ENCODE measurements at regions not wholly inside any gene's neighbourhood (a gene's known extent, or its start where the extent isn't known, plus 50 kb on each side); places are given as distances from the start of the nearest gene placed in this dataset.

DNA sequence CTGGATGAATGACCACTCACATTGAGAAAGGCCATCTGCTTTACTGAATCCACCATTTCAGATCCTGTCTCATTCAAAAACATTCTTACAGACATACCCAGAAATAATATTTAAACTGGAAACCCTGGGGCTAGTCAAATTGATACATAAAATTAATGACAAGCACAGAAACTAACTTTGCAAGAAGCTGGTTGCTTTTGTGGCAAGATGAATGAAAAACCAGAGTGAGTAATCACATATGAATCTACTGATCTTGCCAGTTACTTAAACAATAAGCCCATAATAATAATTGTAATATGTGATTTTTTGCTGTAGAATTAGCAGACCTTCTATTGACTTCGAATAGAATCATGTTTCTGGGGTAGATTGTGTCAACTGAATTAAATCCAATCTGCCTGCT, 235.1 kb downstream of the PPARGC1A start (continued):
- TF ChIP-seq, protein P1, sequence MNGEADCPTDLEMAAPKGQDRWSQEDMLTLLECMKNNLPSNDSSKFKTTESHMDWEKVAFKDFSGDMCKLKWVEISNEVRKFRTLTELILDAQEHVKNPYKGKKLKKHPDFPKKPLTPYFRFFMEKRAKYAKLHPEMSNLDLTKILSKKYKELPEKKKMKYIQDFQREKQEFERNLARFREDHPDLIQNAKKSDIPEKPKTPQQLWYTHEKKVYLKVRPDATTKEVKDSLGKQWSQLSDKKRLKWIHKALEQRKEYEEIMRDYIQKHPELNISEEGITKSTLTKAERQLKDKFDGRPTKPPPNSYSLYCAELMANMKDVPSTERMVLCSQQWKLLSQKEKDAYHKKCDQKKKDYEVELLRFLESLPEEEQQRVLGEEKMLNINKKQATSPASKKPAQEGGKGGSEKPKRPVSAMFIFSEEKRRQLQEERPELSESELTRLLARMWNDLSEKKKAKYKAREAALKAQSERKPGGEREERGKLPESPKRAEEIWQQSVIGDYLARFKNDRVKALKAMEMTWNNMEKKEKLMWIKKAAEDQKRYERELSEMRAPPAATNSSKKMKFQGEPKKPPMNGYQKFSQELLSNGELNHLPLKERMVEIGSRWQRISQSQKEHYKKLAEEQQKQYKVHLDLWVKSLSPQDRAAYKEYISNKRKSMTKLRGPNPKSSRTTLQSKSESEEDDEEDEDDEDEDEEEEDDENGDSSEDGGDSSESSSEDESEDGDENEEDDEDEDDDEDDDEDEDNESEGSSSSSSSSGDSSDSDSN (IDR thresholded peaks at IDR 0.05; ENCODE audit: borderline replicate concordance in 1 of 2, low read depth in 2 of 2, low read length in 2 of 2): no peak
- TF ChIP-seq RUNX1 (IDR thresholded peaks at IDR 0.05; ENCODE audit: low read depth) (no peak), SMARCC2 (IDR thresholded peaks at IDR 0.05; ENCODE audit: low read depth) (no peak)

- no TSS peak for BruUV-seq (replicated peaks)
- intact Hi-C loops (cut with micrococcal nuclease): no loop called here
- CTCF ChIA-PET (ENCODE audit: low intra/inter-chr PET ratio): no interaction called here
- POLR2A ChIA-PET: no interaction called here
- Histone ChIP-seq H3K9ac (ENCODE audit: insufficient read depth in 1 of 2, low read depth in 2 of 2, low read length in 2 of 2) (no peak overlapping the region), H3K79me2 (ENCODE audit: control insufficient read depth, insufficient read depth, low read length) (no peaks in the 10 kb centered on the region), H3K36me3 (ENCODE audit: control insufficient read depth, insufficient read depth, low read length) (no peaks in the 10 kb centered on the region), H3K4me3 (no peak overlapping the region), H4K20me1 (replicated peaks; ENCODE audit: control insufficient read depth, insufficient read depth, low read length) (no peaks in the 10 kb centered on the region), H3K9me3 (replicated peaks; ENCODE audit: control insufficient read depth, insufficient read depth, low read depth, low read length) (no peaks in the 10 kb centered on the region), H3K9me1 (ENCODE audit: control insufficient read depth, insufficient read depth, low read length) (no peaks in the 10 kb centered on the region), H3K4me1 (replicated peaks in 1 of 2; ENCODE audit: control insufficient read depth in 2 of 2, insufficient read depth in 2 of 2, low read length in 2 of 2) (no peaks in the 10 kb centered on the region), H3K27ac (ENCODE audit: extremely low read depth, low read depth, low read length) (no peak overlapping the region), H2AFZ (ENCODE audit: low read depth, low read length) (no peak overlapping the region), H3K27me3 (ENCODE audit: control insufficient read depth in 2 of 2, insufficient read depth in 2 of 2, low read length in 2 of 2) (no peaks in the 10 kb centered on the region), H3K4me2 (ENCODE audit: insufficient read depth, low read length) (no peak overlapping the region)
- DNase-seq (ENCODE audit: extremely low read depth in 1 of 4, low spot score in 3 of 4) (no peak), ATAC-seq (no peak), FAIRE-seq (peak; percentile 32)
- in situ Hi-C loops (cut with MboI): no loop called here
- TF ChIP-seq ZSCAN29 (IDR thresholded peaks at IDR 0.05) (no peak), RBBP5 (IDR thresholded peaks at IDR 0.05; ENCODE audit: borderline replicate concordance, insufficient read depth, low read length, poor library complexity, severe bottlenecking) (no peak), SRSF9 (IDR thresholded peaks at IDR 0.05; ENCODE audit: borderline replicate concordance, low read depth, low read length) (no peak), CCAR2 (IDR thresholded peaks at IDR 0.05; ENCODE audit: low read depth, low read length) (no peak), ZNF12 (CRISPR knock-in tag; IDR thresholded peaks at IDR 0.05) (no peak), ZNF217 (CRISPR knock-in tag; IDR thresholded peaks at IDR 0.05) (no peak), HSF4 (CRISPR knock-in tag; IDR thresholded peaks at IDR 0.05; ENCODE audit: borderline replicate concordance) (no peak), NCOA1 (IDR thresholded peaks at IDR 0.05; ENCODE audit: low read depth) (no peak), NR1H2 (CRISPR knock-in tag; IDR thresholded peaks at IDR 0.05) (no peak), ZKSCAN8 (CRISPR knock-in tag; IDR thresholded peaks at IDR 0.05) (no peak), PHF20 (IDR thresholded peaks at IDR 0.05; ENCODE audit: partially characterized antibody) (no peak), ZNF76 (CRISPR knock-in tag; IDR thresholded peaks at IDR 0.05; ENCODE audit: borderline replicate concordance) (no peak), ILK (tag; IDR thresholded peaks at IDR 0.05; ENCODE audit: borderline replicate concordance, low read depth) (no peak)
- TF ChIP-seq, protein P2, sequence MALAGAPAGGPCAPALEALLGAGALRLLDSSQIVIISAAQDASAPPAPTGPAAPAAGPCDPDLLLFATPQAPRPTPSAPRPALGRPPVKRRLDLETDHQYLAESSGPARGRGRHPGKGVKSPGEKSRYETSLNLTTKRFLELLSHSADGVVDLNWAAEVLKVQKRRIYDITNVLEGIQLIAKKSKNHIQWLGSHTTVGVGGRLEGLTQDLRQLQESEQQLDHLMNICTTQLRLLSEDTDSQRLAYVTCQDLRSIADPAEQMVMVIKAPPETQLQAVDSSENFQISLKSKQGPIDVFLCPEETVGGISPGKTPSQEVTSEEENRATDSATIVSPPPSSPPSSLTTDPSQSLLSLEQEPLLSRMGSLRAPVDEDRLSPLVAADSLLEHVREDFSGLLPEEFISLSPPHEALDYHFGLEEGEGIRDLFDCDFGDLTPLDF (CRISPR knock-in tag; IDR thresholded peaks at IDR 0.05): no peak
- WGBS (ENCODE audit: insufficient coverage, low coverage, missing lambda C conversion rate): 1% methylated on average over 7 of the region's 7 CpGs
Observed at GRCh38 chr4:23648854-23649596, 240.8 kb downstream of the PPARGC1A start.

All from K562 (cell line).